GM18870 (cell line): ENCODE measurements at regions not wholly inside any gene's neighbourhood (a gene's known extent, or its start where the extent isn't known, plus 50 kb on each side); places are given as distances from the start of the nearest gene placed in this dataset.
"Not testable (repeated sequence)": the region's sequence is repeated elsewhere in the genome, so short reads cannot be mapped to it uniquely, and the experiment has no call there.

Experiments
- ATAC-seq: cut with Tn5 transposase; IDR thresholded peaks from one replicate; pipeline ENCODE4 v1.9.1; 2021; ENCODE audit warnings: moderate library complexity; ENCODE audit not compliant: unreplicated experiment

GRCh38 chr15:26129852-26130251 lies 266.7 kb upstream of the ATP10A start:
- no peak for ATAC-seq

- ATAC-seq = no peak
Observed at GRCh38 chr15:26128611-26129140, 265.5 kb upstream of the ATP10A start.

GRCh38 chr15:26126819-26127387 lies 263.8 kb upstream of the ATP10A start:
- ATAC-seq = no peak

GRCh38 chr15:26126070-26126469 lies 262.9 kb upstream of the ATP10A start:
- no peak for ATAC-seq

- ATAC-seq = no peak
Observed at GRCh38 chr15:26125664-26126063, 262.5 kb upstream of the ATP10A start.

DNA sequence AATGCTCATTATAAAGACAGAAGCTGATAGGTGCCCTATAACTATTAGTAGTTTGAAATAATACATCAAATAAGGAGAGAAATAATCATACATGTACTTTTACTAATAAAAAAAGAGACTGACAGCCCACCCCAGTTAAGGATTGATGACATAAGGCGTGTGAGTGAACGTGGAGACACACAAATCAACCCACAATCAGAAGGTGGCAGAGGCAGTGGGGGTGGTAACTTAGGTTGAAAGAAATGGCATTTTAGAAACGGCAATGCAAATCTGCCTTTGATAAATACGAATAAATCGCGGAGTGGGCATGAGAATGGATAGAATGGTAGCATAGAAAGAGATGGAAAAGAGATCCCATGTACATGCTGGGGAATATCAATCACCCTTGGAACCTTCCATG lies 256.2 kb upstream of the ATP10A start:
- no peak for ATAC-seq

- no peak for ATAC-seq
Observed at GRCh38 chr15:26115229-26115943, 252.3 kb upstream of the ATP10A start.

DNA sequence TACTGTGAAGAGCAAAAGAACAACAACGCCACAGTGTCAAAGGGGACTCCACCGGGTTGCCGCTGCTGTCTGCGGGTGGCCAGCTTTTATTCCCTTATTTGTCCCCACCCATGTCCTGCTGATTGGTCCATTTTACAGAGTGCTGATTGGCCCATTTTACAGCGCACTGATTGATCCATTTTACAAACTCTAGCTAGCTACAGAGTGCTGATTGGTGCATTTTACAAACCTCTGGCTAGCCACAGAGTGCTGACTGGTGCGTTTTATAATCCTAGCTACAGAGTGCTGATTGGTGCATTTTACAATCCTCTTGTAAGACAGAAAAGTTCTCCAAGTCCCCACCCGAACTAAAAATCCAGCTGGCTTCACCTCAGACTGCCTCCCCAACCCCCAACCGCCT lies 251.0 kb upstream of the ATP10A start:
- ATAC-seq = not testable (repeated sequence)

DNA sequence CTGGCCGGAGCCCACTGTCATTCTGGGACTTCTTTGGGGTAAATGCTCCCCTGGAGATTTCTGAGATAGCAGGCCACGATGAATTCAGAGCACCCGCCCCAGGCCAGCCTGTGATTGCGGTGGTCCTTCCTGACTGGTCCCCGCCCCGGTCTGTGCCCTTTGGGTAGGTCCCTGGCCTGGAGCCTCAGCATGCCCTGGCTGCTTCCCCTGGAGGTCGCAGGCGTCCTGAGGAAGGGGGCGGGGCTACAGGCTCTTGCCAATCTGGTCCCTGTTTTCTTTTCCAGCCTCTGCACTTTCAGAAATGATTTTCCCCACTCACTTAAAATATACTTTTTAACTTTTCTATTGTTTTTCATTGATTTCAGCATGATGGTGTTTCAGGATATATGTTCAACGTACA lies 250.2 kb upstream of the ATP10A start:
- no peak for ATAC-seq

DNA sequence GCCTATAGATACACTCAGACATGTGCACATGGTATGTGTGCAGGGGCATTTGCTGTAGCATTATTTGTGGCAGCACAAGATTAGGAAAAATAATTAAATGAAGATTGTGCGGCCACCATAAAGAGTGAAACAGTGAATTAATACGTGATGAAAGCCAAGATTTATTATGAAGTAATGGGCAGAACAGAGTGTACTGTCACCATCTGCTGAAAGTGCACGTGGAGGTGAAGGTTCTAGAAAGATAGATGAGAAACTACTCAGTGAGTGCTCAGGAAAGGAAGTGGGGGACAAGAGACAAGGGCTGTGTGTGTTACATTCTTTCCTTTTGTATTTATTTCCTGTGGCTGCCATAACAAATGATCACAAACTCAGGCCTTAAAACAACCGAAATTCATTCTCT lies 246.1 kb upstream of the ATP10A start:
- ATAC-seq = no peak

DNA sequence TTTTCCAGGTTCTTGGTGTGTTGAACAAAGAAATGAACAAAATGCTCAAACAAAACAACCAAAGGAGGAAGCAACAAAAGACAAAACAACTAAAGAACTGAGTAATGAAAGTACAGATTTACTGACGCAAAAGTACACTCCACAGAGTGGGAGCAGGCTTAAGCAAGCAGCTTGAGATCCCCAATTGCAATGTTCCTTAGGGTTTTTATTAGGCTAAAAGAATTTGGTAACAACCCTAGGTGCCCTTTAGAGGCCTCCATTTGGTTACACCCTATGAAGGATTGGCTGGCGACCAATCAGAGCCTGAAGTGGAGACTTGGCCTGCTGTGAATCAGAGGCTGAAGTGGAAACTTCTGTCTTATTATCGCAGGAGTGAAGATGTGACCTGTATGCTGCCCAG lies 243.4 kb upstream of the ATP10A start:
- ATAC-seq = no peak

GRCh38 chr15:26103002-26103404 lies 239.9 kb upstream of the ATP10A start:
- ATAC-seq = no peak

- ATAC-seq = no peak
Observed at GRCh38 chr15:26102365-26102764, 239.2 kb upstream of the ATP10A start.

DNA sequence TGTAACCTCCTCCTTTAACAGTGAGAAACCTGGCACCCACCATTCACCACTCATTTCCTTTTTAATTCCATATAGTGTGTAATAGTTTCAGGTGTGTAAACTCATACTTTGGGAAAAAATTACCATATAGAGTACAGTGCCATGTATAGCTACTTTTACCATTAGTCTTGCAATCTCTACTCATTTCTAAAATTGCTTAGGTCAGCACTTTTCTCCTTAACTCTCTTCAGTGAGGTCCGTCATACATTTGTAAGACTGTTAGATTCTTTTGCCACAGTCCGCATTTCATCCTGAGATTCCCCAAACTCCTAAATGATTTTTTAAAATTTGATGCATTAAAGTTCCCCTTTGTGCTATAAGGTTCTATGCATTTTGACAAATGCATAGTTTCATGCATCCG lies 238.3 kb upstream of the ATP10A start:
- ATAC-seq = no peak

- ATAC-seq = no peak
Observed at GRCh38 chr15:26098801-26099200, 235.7 kb upstream of the ATP10A start.

- ATAC-seq = no peak
Observed at GRCh38 chr15:26097216-26097615, 234.1 kb upstream of the ATP10A start.

- no peak for ATAC-seq
Observed at GRCh38 chr15:26096581-26096980, 233.5 kb upstream of the ATP10A start.

- ATAC-seq = no peak
Observed at GRCh38 chr15:26095710-26096330, 232.7 kb upstream of the ATP10A start.

GRCh38 chr15:26091184-26091583 lies 228.1 kb upstream of the ATP10A start:
- ATAC-seq = no peak

- no peak for ATAC-seq
Observed at GRCh38 chr15:26087881-26088280, 224.8 kb upstream of the ATP10A start.

DNA sequence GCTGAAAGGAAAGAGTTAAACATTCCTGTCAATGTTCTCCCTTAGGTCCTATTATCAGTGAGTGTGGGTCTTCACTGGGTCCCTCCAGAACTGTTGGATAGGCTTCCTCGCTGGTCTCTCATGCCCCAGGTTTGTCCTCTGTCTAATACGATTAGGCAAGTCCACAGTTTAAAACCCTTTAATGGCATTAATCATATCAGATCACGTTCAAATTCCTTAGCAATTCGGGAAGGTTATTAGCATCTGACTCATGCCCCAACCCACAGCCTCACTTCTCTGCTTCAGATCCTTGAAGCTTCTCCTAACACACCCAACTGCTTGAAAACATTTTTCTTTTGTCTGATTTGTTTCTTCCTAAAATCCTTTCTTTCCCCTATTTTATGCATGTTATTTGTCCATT lies 224.3 kb upstream of the ATP10A start:
- ATAC-seq = no peak

DNA sequence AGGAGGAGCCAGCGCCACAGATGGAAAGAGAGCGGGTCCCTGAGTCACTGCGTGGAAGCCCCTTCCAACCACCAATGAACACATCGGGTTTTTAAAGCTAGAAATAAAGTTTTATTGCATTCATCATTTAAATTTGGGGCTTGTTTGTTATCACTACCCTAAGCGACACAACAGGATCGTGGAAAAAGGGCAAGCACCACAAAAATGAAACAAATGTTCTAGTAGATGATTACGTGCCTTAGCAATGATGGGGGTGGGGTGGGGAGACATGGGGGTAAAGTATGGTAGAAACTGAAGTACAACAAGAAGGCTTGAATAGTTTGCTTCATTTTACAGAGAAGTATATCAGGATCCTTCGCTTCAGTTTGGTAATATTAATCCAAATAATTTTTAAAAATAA lies 221.6 kb upstream of the ATP10A start:
- no peak for ATAC-seq
